ENCODE measurements at regions not wholly inside any gene's neighbourhood (a gene's known extent, or its start where the extent isn't known, plus 50 kb on each side); places are given as distances from the start of the nearest gene placed in this dataset.

DNA sequence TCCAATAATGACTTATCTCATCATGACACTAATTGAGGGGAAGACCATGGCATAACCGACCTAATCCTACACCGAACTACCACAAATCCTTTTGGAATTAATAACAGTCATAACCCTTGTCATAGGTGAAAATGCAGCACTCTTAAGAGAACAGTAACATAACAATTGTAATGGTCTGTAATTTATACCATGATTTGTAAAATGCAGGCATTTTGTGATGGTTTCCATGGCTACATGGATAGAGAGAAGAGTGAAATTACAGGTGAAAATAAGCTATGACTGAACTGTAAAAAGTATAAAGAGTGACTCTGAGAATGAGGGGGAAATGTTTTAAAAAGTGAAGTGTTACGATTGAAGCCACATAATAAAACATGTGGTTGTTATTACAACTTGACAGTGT, 494.1 kb upstream of the SLC39A10 start:
- BruUV-seq (replicated peaks) = no TSS peak
- H3K27ac Mint-ChIP-seq (ENCODE audit: low read depth, unreplicated experiment) = no peak overlapping the region
- intact Hi-C loops (cut with micrococcal nuclease) = no loop called here

DNA sequence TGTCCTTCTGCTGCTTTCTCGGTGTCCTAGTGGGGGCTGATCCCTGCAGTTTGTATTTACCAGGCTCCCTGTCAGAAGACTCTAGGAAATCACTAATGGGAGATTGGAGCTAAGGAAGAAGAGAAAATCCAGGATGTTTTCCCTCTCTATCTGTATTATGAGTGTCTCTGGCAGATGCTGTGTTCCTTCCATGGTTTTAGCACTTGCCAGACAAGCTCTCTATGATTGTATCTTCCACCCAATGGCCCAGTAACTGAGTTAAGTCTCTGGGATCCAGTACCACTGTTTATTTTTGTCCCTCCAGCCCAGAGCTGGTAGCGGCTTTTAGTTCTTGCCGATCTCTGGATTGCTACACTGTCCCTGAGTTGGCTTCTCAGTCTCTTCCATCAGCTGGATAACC, 494.8 kb upstream of the SLC39A10 start:
- Mint-ChIP-seq H3K27ac (ENCODE audit: low read depth, unreplicated experiment) (no peak overlapping the region), H3K4me3 (ENCODE audit: unreplicated experiment) (no peak overlapping the region), H3K27me3 (ENCODE audit: insufficient read depth, unreplicated experiment) (no peaks in the 10 kb centered on the region), H3K36me3 (ENCODE audit: insufficient read depth, unreplicated experiment) (no peaks in the 10 kb centered on the region), H3K9me3 (ENCODE audit: unreplicated experiment) (no peaks in the 10 kb centered on the region), H3K4me1 (ENCODE audit: insufficient read depth, unreplicated experiment) (no peaks in the 10 kb centered on the region)
- CTCF ChIA-PET = no interaction called here
- TF ChIP-seq, protein P1, sequence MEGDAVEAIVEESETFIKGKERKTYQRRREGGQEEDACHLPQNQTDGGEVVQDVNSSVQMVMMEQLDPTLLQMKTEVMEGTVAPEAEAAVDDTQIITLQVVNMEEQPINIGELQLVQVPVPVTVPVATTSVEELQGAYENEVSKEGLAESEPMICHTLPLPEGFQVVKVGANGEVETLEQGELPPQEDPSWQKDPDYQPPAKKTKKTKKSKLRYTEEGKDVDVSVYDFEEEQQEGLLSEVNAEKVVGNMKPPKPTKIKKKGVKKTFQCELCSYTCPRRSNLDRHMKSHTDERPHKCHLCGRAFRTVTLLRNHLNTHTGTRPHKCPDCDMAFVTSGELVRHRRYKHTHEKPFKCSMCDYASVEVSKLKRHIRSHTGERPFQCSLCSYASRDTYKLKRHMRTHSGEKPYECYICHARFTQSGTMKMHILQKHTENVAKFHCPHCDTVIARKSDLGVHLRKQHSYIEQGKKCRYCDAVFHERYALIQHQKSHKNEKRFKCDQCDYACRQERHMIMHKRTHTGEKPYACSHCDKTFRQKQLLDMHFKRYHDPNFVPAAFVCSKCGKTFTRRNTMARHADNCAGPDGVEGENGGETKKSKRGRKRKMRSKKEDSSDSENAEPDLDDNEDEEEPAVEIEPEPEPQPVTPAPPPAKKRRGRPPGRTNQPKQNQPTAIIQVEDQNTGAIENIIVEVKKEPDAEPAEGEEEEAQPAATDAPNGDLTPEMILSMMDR (IDR thresholded peaks at IDR 0.05; ENCODE audit: unreplicated experiment) = no peak
- POLR2A ChIA-PET = no interaction called here
- intact Hi-C loops (cut with micrococcal nuclease) = no loop called here
- no TSS peak for BruUV-seq (replicated peaks)
- DNase-seq (ENCODE audit: unreplicated experiment) = no peak

More for the DNA sequence above, 494.1 kb upstream of the SLC39A10 start:
- Mint-ChIP-seq H3K4me1 (ENCODE audit: insufficient read depth, unreplicated experiment) (no peaks in the 10 kb centered on the region), H3K27me3 (ENCODE audit: insufficient read depth, unreplicated experiment) (no peaks in the 10 kb centered on the region), H3K9me3 (ENCODE audit: unreplicated experiment) (no peaks in the 10 kb centered on the region), H3K4me3 (ENCODE audit: unreplicated experiment) (no peak overlapping the region), H3K36me3 (ENCODE audit: insufficient read depth, unreplicated experiment) (no peaks in the 10 kb centered on the region)
- CTCF ChIA-PET = interaction anchor here (0.6 to 0.7 kb wide), 2 partner anchors 949 to 1684 kb away, joined by 3 read pairs; no protein-coding TSS in a partner anchor
- no peak for DNase-seq (ENCODE audit: unreplicated experiment)
- TF ChIP-seq, protein P1 (IDR thresholded peaks at IDR 0.05; ENCODE audit: unreplicated experiment) = no peak
- POLR2A ChIA-PET = interaction anchor here (1.2 kb wide), 1 partner anchor 10 kb away, joined by 4 read pairs; no protein-coding TSS in a partner anchor

DNA sequence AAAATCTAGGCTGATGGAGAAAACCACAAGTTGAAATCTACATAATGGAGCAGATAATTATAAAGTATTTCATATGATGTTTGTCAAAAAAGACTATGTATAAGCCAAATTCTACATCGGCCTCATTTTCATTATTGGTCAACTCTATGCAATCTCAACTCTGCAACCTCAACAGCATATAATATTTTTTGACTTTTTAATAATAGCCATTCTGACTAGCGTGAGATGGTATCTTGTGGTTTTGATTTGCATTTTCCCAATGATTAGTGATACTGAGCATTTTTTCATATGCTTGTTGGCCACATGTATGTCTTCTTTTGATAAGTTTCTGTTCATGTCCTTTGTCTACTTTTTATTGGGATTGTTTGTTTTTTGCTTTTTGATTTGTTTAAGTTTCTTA, 496.1 kb upstream of the SLC39A10 start:
- Mint-ChIP-seq H3K27me3 (ENCODE audit: insufficient read depth, unreplicated experiment) (no peaks in the 10 kb centered on the region), H3K4me1 (ENCODE audit: insufficient read depth, unreplicated experiment) (no peaks in the 10 kb centered on the region), H3K4me3 (ENCODE audit: unreplicated experiment) (no peak overlapping the region), H3K36me3 (ENCODE audit: insufficient read depth, unreplicated experiment) (no peaks in the 10 kb centered on the region), H3K9me3 (ENCODE audit: unreplicated experiment) (no peaks in the 10 kb centered on the region), H3K27ac (ENCODE audit: low read depth, unreplicated experiment) (no peak overlapping the region)
- TF ChIP-seq, protein P1 (IDR thresholded peaks at IDR 0.05; ENCODE audit: unreplicated experiment) = no peak
- no peak for DNase-seq (ENCODE audit: unreplicated experiment)
- CTCF ChIA-PET = no interaction called here
- no TSS peak for BruUV-seq (replicated peaks)
- POLR2A ChIA-PET = no interaction called here
- intact Hi-C loops (cut with micrococcal nuclease) = no loop called here

DNA sequence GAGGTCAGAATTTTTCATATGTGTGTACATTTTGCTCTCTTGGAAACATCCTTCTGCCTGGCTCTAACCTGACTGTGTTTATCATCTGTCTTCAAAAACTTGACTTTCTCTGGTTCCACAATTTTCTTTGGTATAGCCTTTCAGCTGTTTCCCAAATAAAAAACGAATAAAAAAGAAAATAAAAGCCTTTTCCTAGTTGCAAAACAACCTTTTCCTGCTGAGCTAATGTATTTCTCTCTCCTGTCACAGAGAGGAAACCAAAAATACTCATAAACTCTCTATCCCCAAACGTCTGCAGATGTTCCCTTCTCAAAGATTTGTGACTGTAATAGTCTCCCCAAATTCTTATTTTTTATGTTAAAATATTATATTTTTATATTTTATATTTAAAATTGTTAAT, 505.3 kb upstream of the SLC39A10 start:
- ChIA-PET POLR2A (interaction anchor here (0.6 kb wide), 1 partner anchor 826 kb away, joined by 3 read pairs; no protein-coding TSS in a partner anchor), CTCF (no interaction called here)
- H3K27me3 Mint-ChIP-seq (ENCODE audit: insufficient read depth, unreplicated experiment) = no peaks in the 10 kb centered on the region
- no peak overlapping the region for H3K4me3 Mint-ChIP-seq (ENCODE audit: unreplicated experiment)
- TF ChIP-seq, protein P1 (IDR thresholded peaks at IDR 0.05; ENCODE audit: unreplicated experiment) = no peak
- DNase-seq (ENCODE audit: unreplicated experiment) = no peak
- no peaks in the 10 kb centered on the region for H3K9me3 Mint-ChIP-seq (ENCODE audit: unreplicated experiment)
- H3K27ac Mint-ChIP-seq (ENCODE audit: low read depth, unreplicated experiment) = no peak overlapping the region
- intact Hi-C loops (cut with micrococcal nuclease) = no loop called here
- H3K4me1 Mint-ChIP-seq (ENCODE audit: insufficient read depth, unreplicated experiment) = no peaks in the 10 kb centered on the region
- no TSS peak for BruUV-seq (replicated peaks)
- no peaks in the 10 kb centered on the region for H3K36me3 Mint-ChIP-seq (ENCODE audit: insufficient read depth, unreplicated experiment)
